ENCODE measurements at regions not wholly inside any gene's neighbourhood (a gene's known extent, or its start where the extent isn't known, plus 50 kb on each side); places are given as distances from the start of the nearest gene placed in this dataset.
"Not testable (repeated sequence)": the region's sequence is repeated elsewhere in the genome, so short reads cannot be mapped to it uniquely, and the experiment has no call there.

DNA sequence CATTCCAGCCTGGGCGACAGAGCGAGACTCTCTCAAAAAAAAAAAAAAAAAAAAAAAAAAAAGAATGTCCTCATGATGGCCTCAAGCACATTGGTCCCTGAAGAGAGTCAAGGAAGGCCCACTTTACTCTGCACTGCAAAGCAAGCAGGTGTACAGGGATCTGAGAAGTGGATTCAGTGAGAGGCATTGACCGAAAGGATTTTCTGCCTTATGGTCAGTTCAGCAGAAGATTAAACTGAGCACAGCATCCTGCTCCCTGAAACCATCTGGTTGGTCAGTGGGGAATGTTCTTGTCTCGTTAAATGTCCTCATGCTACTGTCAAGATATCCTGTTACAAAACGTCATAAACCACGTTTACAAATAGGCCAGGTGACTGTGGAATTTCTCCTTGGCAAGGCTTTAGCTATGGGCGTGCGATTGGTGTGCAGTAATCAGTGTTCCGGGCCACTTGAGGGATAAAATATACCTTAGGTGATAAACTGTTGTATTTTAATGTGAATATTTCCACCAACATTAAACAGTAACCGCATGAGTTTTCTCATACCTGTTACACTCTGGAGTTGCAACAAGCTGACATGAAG is 195.0 kb downstream of the ADRA2C start:
- H3K27ac Mint-ChIP-seq; H3K36me3 Mint-ChIP-seq (ENCODE audit: low read depth); H3K4me3 Mint-ChIP-seq; H3K27me3 Mint-ChIP-seq (ENCODE audit: low read depth); POLR2A ChIA-PET; H3K9me3 Mint-ChIP-seq (ENCODE audit: insufficient read depth); CTCF ChIA-PET; ATAC-seq; DNase-seq: not testable (repeated sequence)
- H3K4me1 Mint-ChIP-seq (ENCODE audit: low read depth), result peaks cover 17% of the 10 kb centered on the region

GRCh38 chr4:3964572-3965278 is 198.5 kb downstream of the ADRA2C start:
- H3K9me3 Mint-ChIP-seq (ENCODE audit: insufficient read depth); CTCF ChIA-PET; H3K4me3 Mint-ChIP-seq; DNase-seq; H3K27ac Mint-ChIP-seq; POLR2A ChIA-PET; H3K36me3 Mint-ChIP-seq (ENCODE audit: low read depth); ATAC-seq; H3K27me3 Mint-ChIP-seq (ENCODE audit: low read depth): not testable (repeated sequence)
- peaks cover 11% of the 10 kb centered on the region for H3K4me1 Mint-ChIP-seq (ENCODE audit: low read depth)

DNA sequence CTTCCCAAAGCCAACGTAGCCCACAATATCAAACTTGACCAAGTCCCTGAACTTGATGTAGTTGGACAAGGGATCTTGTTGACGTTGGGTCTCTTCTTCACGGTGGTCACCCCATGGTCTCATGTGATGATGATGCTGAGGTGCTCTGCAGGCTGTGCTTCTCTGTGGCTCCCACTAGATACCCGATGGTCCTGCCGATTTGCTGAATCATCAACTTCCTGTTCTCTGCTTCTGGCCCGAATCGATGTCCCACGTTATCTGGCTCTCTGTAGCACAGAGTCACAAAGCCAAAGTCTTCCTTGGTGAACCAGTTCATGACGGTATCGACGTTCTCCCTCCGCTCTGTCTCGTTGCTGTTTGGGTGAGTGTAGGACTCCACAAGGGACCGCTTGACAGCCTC is 201.0 kb downstream of the ADRA2C start:
- ATAC-seq; H3K36me3 Mint-ChIP-seq (ENCODE audit: low read depth); CTCF ChIA-PET; H3K4me3 Mint-ChIP-seq; H3K27me3 Mint-ChIP-seq (ENCODE audit: low read depth); DNase-seq; H3K9me3 Mint-ChIP-seq (ENCODE audit: insufficient read depth); H3K27ac Mint-ChIP-seq; POLR2A ChIA-PET: not testable (repeated sequence)
- peaks cover 11% of the 10 kb centered on the region for H3K4me1 Mint-ChIP-seq (ENCODE audit: low read depth)

GRCh38 chr4:3972626-3973025 is 206.4 kb downstream of the ADRA2C start:
- H3K27ac Mint-ChIP-seq; H3K9me3 Mint-ChIP-seq (ENCODE audit: insufficient read depth); ATAC-seq; H3K36me3 Mint-ChIP-seq (ENCODE audit: low read depth); CTCF ChIA-PET; H3K4me1 Mint-ChIP-seq (ENCODE audit: low read depth); H3K4me3 Mint-ChIP-seq; DNase-seq; POLR2A ChIA-PET: not testable (repeated sequence)
- peaks cover 12% of the 10 kb centered on the region for H3K27me3 Mint-ChIP-seq (ENCODE audit: low read depth)

- DNase-seq; H3K4me1 Mint-ChIP-seq (ENCODE audit: low read depth); POLR2A ChIA-PET; CTCF ChIA-PET; H3K4me3 Mint-ChIP-seq; ATAC-seq; H3K27ac Mint-ChIP-seq; H3K36me3 Mint-ChIP-seq (ENCODE audit: low read depth); H3K9me3 Mint-ChIP-seq (ENCODE audit: insufficient read depth): not testable (repeated sequence)
- H3K27me3 Mint-ChIP-seq (ENCODE audit: low read depth), result peaks cover 15% of the 10 kb centered on the region
Measured at GRCh38 chr4:3973581-3974200, 207.5 kb downstream of the ADRA2C start.

DNA sequence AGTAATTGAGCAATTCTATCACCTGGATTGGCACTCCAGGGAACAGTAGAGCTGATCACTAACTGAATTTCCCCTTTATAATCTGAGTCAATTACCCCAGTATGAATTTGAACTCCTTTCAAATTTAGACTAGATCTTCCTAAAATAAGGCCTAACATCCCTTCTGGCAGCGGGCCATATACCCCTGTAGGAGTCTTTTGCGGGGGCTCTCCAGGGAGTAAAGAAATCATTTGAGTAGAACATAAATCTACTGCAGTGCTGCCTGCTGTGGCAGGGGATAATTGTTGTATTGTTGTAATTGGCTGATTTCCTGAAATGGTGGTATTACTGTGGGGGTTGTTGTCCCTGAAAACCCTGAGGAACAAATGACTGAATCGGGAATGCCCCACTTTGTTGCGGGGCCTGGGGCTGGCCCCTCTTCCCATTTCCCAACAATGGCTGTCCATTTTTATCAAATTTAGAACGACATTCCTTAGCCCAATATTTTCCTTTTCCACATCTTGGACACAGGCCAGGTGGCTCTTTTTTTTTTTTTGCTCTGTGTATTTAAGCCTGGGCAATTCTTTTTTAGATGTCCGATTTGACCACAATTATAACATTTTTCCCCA is 217.4 kb downstream of the ADRA2C start:
- H3K36me3 Mint-ChIP-seq (ENCODE audit: low read depth); H3K9me3 Mint-ChIP-seq (ENCODE audit: insufficient read depth); CTCF ChIA-PET; H3K4me3 Mint-ChIP-seq; DNase-seq; H3K27me3 Mint-ChIP-seq (ENCODE audit: low read depth); POLR2A ChIA-PET; H3K4me1 Mint-ChIP-seq (ENCODE audit: low read depth); H3K27ac Mint-ChIP-seq; ATAC-seq: not testable (repeated sequence)

- H3K4me1 Mint-ChIP-seq (ENCODE audit: low read depth); DNase-seq; H3K9me3 Mint-ChIP-seq (ENCODE audit: insufficient read depth); ATAC-seq; POLR2A ChIA-PET; H3K4me3 Mint-ChIP-seq; H3K36me3 Mint-ChIP-seq (ENCODE audit: low read depth); H3K27me3 Mint-ChIP-seq (ENCODE audit: low read depth); H3K27ac Mint-ChIP-seq; CTCF ChIA-PET: not testable (repeated sequence)
Measured at GRCh38 chr4:3984796-3985195, 218.6 kb downstream of the ADRA2C start.

DNA sequence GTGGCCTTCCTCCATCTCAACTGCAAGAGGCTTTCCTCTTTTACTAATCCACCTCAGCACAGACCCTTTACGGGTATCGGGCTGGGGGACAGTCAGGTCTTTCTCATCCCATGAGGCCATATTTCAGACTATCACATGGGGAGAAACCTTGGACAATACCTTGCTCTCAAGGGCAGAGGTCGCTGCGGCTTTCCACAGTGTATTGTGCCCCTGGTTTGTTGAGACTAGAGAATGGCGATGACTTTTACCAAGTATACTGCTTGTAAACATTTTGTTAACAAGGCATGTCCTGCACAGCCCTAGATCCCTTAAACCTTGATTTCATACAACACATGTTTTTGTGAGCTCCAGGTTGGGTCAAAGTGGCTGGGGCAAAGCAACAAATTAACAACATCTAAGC is 220.2 kb downstream of the ADRA2C start:
- DNase-seq; ATAC-seq; H3K4me1 Mint-ChIP-seq (ENCODE audit: low read depth); H3K36me3 Mint-ChIP-seq (ENCODE audit: low read depth); H3K9me3 Mint-ChIP-seq (ENCODE audit: insufficient read depth); H3K27me3 Mint-ChIP-seq (ENCODE audit: low read depth); POLR2A ChIA-PET; H3K27ac Mint-ChIP-seq; CTCF ChIA-PET; H3K4me3 Mint-ChIP-seq: not testable (repeated sequence)

DNA sequence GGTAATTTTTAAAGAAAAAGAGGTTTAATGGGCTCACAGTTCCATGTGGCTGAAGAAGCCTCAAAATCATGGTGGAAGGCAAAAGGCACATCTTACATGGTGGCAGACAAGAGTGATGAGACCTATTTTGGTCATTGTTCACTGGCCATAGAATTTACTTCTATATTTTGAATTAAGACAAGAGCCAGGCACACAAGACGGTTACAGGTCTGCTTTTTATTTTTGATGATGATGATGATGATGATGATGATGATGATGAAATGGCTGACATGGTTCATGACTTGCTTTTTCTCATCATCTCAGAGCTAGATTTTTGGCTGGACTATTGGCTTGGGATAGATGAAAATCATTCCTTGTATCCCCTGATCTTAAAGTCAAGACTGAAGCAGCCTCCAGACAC is 229.3 kb downstream of the OTOP1 start:
- H3K9me3 Mint-ChIP-seq (ENCODE audit: insufficient read depth); H3K27me3 Mint-ChIP-seq (ENCODE audit: low read depth); ATAC-seq; DNase-seq; CTCF ChIA-PET; H3K27ac Mint-ChIP-seq; H3K36me3 Mint-ChIP-seq (ENCODE audit: low read depth); H3K4me3 Mint-ChIP-seq; POLR2A ChIA-PET; H3K4me1 Mint-ChIP-seq (ENCODE audit: low read depth): not testable (repeated sequence)

- not testable (repeated sequence) for H3K4me3 Mint-ChIP-seq, DNase-seq
Measured at GRCh38 chr4:4004036-4004435, 222.7 kb downstream of the OTOP1 start.

DNA sequence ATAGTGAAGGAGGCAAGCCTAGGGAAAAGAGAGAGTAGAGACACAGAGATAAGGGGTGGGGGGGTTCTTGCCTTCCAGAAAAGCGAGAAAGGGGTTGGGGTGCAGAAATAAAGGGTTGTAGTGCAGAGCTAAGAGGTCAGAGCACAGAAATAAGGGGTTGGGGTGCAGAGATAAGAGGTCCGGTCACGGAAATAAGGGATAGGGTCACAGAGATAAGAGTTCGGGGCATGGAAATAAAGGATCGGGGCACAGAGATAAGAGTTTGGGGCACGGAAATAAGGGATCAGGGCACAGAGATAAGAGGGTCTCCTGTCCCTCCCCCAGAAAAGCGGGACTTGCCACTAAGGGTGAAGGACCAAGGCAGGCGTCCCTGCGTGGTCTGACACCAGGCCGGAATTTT is 222.0 kb downstream of the OTOP1 start:
- H3K27me3 Mint-ChIP-seq (ENCODE audit: low read depth); ATAC-seq; H3K4me3 Mint-ChIP-seq; H3K4me1 Mint-ChIP-seq (ENCODE audit: low read depth); POLR2A ChIA-PET; H3K9me3 Mint-ChIP-seq (ENCODE audit: insufficient read depth); H3K36me3 Mint-ChIP-seq (ENCODE audit: low read depth); H3K27ac Mint-ChIP-seq; CTCF ChIA-PET; DNase-seq: not testable (repeated sequence)

More at GRCh38 chr4:4004036-4004435, 222.7 kb downstream of the OTOP1 start:
- ATAC-seq; H3K36me3 Mint-ChIP-seq (ENCODE audit: low read depth); CTCF ChIA-PET; H3K4me1 Mint-ChIP-seq (ENCODE audit: low read depth); H3K27ac Mint-ChIP-seq; H3K9me3 Mint-ChIP-seq (ENCODE audit: insufficient read depth); POLR2A ChIA-PET; H3K27me3 Mint-ChIP-seq (ENCODE audit: low read depth): not testable (repeated sequence)

DNA sequence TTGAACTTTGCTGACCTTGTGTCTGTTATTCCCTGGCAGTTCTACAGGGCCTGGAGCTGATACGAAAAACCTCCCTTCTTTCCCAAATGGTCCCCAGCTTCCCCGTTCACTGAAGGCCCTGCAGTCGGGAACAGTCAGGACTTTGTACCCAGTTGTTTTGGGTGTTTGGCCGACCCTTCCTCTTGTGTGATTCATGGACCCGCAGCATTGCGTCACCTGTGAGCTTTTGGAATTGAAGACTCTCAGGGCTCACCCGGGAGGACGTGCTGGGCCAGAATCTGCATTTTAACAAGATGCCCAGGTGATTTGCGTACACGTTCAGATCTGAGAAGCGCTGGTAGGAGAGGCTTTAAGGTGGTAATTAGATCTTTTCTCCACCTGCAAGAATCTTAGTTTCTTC is 220.4 kb downstream of the OTOP1 start:
- DNase-seq; POLR2A ChIA-PET; H3K36me3 Mint-ChIP-seq (ENCODE audit: low read depth); H3K9me3 Mint-ChIP-seq (ENCODE audit: insufficient read depth); ATAC-seq; H3K4me3 Mint-ChIP-seq; H3K27ac Mint-ChIP-seq; H3K27me3 Mint-ChIP-seq (ENCODE audit: low read depth); H3K4me1 Mint-ChIP-seq (ENCODE audit: low read depth); CTCF ChIA-PET: not testable (repeated sequence)
